Neural progenitor cell (in vitro differentiated cells): ENCODE measurements at regions not wholly inside any gene's neighbourhood (a gene's known extent, or its start where the extent isn't known, plus 50 kb on each side); places are given as distances from the start of the nearest gene placed in this dataset.

Experiments used
- DNase-seq: peaks from one replicate; pipeline ENCODE4 v3.0.0-alpha.2; 2016; ENCODE audit warnings: low spot score
- H2AFZ ChIP-seq: fragments of 200-600 bp; sonication (generic); replicated peaks from 2 replicates; pipeline ENCODE4 v1.6.1; 2016; ENCODE audit warnings: antibody characterized with exemption
- H3F3A ChIP-seq: fragments of 200-600 bp; sonication (generic); 2 replicates; pipeline ENCODE4 v1.6.1; 2016; ENCODE audit warnings: antibody characterized with exemption, low read depth
- H3K27ac ChIP-seq: fragments of 200-600 bp; sonication (generic); 2 replicates; pipeline ENCODE4 v1.5.1; 2016; ENCODE audit warnings: mild to moderate bottlenecking
- H3K27me3 ChIP-seq: fragments of 200-600 bp; sonication (generic); 2 replicates; pipeline ENCODE4 v1.6.1; 2016; ENCODE audit warnings: mild to moderate bottlenecking, moderate library complexity
- H3K36me3 ChIP-seq: fragments of 200-600 bp; sonication (generic); 2 replicates; pipeline ENCODE4 v1.5.1; 2016
- H3K4me1 ChIP-seq: fragments of 200-600 bp; sonication (generic); 2 replicates; pipeline ENCODE4 v1.6.1; 2016; ENCODE audit warnings: mixed run types
- H3K4me2 ChIP-seq: fragments of 200-600 bp; sonication (generic); 2 replicates; pipeline ENCODE4 v1.6.1; 2016
- H3K4me3 ChIP-seq: fragments of 200-600 bp; sonication (generic); 2 replicates; pipeline ENCODE4 v1.5.1; 2016
- H3K79me2 ChIP-seq: fragments of 200-600 bp; sonication (generic); 2 replicates; pipeline ENCODE4 v1.6.1; 2016; ENCODE audit warnings: low read depth
- H3K9ac ChIP-seq: fragments of 200-600 bp; sonication (generic); 2 replicates; pipeline ENCODE4 v1.6.1; 2016
- H3K9me3 ChIP-seq: fragments of 200-600 bp; sonication (generic); 2 replicates; pipeline ENCODE4 v1.5.1; 2016; ENCODE audit warnings: low read depth
- H4K20me1 ChIP-seq: fragments of 200-600 bp; sonication (generic); 2 replicates; pipeline ENCODE4 v1.6.1; 2016; ENCODE audit warnings: low read depth
- H3K27ac Mint-ChIP-seq: 3 replicates; pipeline ENCODE4 v1.8.0; 2021; ENCODE audit warnings: mixed read lengths
- H3K27me3 Mint-ChIP-seq: 2 replicates; pipeline ENCODE4 v1.8.0; 2022; ENCODE audit warnings: low read depth, mild to moderate bottlenecking, inconsistent platforms, moderate library complexity, mixed read lengths; ENCODE audit not compliant: insufficient read depth
- H3K36me3 Mint-ChIP-seq: 3 replicates; pipeline ENCODE4 v1.8.0; 2021; ENCODE audit warnings: mixed read lengths
- H3K4me1 Mint-ChIP-seq: 3 replicates; pipeline ENCODE4 v1.8.0; 2021; ENCODE audit warnings: mixed read lengths
- H3K4me3 Mint-ChIP-seq: 3 replicates; pipeline ENCODE4 v1.8.0; 2021; ENCODE audit warnings: mild to moderate bottlenecking, moderate library complexity, mixed read lengths
- H3K9me3 Mint-ChIP-seq: 3 replicates; pipeline ENCODE4 v1.8.0; 2020; ENCODE audit warnings: mixed read lengths
- EZH2 ChIP-seq: fragments of 200-600 bp; sonication (generic); IDR thresholded peaks from 2 replicates; pipeline ENCODE4 v1.6.1; 2017; ENCODE audit warnings: antibody characterized with exemption, mild to moderate bottlenecking, moderate library complexity
- EZH2phosphoT487 ChIP-seq: fragments of 200-600 bp; sonication (generic); IDR thresholded peaks from 2 replicates; pipeline ENCODE4 v1.6.1; 2017; ENCODE audit warnings: antibody characterized with exemption
- TF ChIP-seq, protein P1 (sequence below): fragments of 200-600 bp; sonication (generic); IDR thresholded peaks from 2 replicates; pipeline ENCODE4 v1.5.1; 2017; ENCODE audit warnings: antibody characterized with exemption, mild to moderate bottlenecking

DNA sequence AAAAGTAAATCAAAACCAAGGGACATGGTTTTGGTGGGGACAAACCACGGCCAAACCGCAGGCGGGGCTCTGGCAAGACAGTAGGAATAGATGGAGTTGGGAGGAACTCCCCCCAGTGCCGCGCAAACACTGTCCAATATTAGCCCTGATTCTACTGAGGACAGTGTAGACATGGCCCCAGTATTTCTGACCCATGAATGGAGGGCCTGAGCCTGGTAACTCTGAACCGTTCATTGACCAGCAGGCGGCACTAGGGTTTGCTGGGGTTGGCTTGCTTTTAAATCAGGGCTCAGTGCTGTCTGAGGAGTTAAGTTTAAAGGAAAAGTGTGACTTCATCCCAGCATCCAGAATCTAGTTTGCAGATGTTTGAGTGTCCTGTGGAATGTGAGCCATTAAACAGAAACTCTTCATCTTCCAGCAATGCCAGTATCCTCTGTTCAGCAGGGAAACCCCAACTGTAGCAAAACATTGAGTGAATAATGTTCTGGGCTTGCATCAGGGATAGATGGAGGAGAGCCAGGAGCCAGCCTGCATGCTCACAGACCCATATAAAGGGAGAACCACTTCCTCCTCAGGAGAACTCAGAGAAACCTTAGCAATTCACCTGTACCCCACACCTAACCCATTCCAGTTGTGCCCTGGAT lies 147.4 kb upstream of the PRSS58 start:
- Histone ChIP-seq H2AFZ (no peak overlapping the region), H3K36me3 (no peaks in the 10 kb centered on the region), H3K4me3 (no peak overlapping the region), H3K27ac (no peak overlapping the region), H4K20me1 (no peaks in the 10 kb centered on the region), H3K79me2 (no peaks in the 10 kb centered on the region), H3F3A (no peaks in the 10 kb centered on the region), H3K27me3 (no peaks in the 10 kb centered on the region), H3K4me2 (no peak overlapping the region), H3K9me3 (no peaks in the 10 kb centered on the region), H3K4me1 (no peaks in the 10 kb centered on the region), H3K9ac (no peak overlapping the region)
- H3K36me3 Mint-ChIP-seq: no peaks in the 10 kb centered on the region
- H3K27me3 Mint-ChIP-seq: no peaks in the 10 kb centered on the region
- H3K4me3 Mint-ChIP-seq: no peak overlapping the region
- no peak overlapping the region for H3K27ac Mint-ChIP-seq
- TF ChIP-seq, protein P1, sequence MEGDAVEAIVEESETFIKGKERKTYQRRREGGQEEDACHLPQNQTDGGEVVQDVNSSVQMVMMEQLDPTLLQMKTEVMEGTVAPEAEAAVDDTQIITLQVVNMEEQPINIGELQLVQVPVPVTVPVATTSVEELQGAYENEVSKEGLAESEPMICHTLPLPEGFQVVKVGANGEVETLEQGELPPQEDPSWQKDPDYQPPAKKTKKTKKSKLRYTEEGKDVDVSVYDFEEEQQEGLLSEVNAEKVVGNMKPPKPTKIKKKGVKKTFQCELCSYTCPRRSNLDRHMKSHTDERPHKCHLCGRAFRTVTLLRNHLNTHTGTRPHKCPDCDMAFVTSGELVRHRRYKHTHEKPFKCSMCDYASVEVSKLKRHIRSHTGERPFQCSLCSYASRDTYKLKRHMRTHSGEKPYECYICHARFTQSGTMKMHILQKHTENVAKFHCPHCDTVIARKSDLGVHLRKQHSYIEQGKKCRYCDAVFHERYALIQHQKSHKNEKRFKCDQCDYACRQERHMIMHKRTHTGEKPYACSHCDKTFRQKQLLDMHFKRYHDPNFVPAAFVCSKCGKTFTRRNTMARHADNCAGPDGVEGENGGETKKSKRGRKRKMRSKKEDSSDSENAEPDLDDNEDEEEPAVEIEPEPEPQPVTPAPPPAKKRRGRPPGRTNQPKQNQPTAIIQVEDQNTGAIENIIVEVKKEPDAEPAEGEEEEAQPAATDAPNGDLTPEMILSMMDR: no peak
- TF ChIP-seq EZH2 (no peak), EZH2phosphoT487 (no peak)
- no peaks in the 10 kb centered on the region for H3K4me1 Mint-ChIP-seq
- no peaks in the 10 kb centered on the region for H3K9me3 Mint-ChIP-seq
- no peak for DNase-seq

DNA sequence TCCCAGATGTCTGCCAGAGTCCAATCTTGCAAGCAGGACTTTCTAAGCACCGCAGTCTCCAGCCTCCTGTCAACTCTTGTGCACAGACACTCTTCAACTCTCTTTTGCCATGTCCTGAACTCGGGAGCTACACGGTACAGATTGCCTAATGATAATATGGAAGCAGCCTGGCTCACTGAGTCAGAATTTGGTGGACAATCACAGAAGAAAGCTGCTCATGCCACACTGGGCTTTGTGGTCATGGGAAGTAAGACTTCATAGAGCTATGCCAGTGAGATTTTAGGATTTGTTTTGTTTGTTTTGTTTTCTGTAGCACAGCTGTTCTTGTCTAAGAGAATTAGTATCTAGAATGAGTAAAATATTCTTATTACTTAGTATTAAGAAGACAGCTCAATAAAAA lies 144.1 kb upstream of the PRSS58 start:
- H3K4me3 ChIP-seq: no peak overlapping the region
- H3K27me3 ChIP-seq: no peaks in the 10 kb centered on the region
- no peaks in the 10 kb centered on the region for H3K36me3 ChIP-seq
- Mint-ChIP-seq H3K4me3 (no peak overlapping the region), H3K9me3 (no peaks in the 10 kb centered on the region), H3K27ac (no peak overlapping the region), H3K36me3 (no peaks in the 10 kb centered on the region), H3K4me1 (no peaks in the 10 kb centered on the region), H3K27me3 (no peaks in the 10 kb centered on the region)
- H3K9me3 ChIP-seq: no peaks in the 10 kb centered on the region
- no peak overlapping the region for H2AFZ ChIP-seq
- no peaks in the 10 kb centered on the region for H3K4me1 ChIP-seq
- H3K79me2 ChIP-seq: no peaks in the 10 kb centered on the region
- TF ChIP-seq, protein P1: no peak
- TF ChIP-seq EZH2 (no peak), EZH2phosphoT487 (no peak)
- H3F3A ChIP-seq: no peaks in the 10 kb centered on the region
- DNase-seq: no peak
- H4K20me1 ChIP-seq: no peaks in the 10 kb centered on the region
- H3K9ac ChIP-seq: no peak overlapping the region
- H3K4me2 ChIP-seq: no peak overlapping the region
- no peak overlapping the region for H3K27ac ChIP-seq

DNA sequence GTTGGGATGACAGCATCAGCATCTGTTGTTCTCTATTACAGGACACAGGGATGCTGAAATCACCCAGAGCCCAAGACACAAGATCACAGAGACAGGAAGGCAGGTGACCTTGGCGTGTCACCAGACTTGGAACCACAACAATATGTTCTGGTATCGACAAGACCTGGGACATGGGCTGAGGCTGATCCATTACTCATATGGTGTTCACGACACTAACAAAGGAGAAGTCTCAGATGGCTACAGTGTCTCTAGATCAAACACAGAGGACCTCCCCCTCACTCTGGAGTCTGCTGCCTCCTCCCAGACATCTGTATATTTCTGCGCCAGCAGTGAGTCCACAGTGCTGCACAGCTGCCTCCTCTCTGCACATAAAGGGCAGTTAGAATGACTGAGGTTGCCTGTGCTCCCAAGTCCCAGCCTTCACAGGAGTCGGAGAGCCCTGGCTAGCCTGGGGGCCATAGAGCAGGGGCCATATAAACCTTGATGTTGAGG lies 142.2 kb upstream of the PRSS58 start:
- no peaks in the 10 kb centered on the region for H3K27me3 ChIP-seq
- no peak for DNase-seq
- H3K4me2 ChIP-seq: no peak overlapping the region
- H3K9me3 Mint-ChIP-seq: no peaks in the 10 kb centered on the region
- TF ChIP-seq EZH2phosphoT487 (no peak), EZH2 (no peak)
- TF ChIP-seq, protein P1: no peak
- no peak overlapping the region for H3K27ac Mint-ChIP-seq
- no peaks in the 10 kb centered on the region for H3K36me3 Mint-ChIP-seq
- no peak overlapping the region for H3K9ac ChIP-seq
- no peak overlapping the region for H3K4me3 ChIP-seq
- no peaks in the 10 kb centered on the region for H3K27me3 Mint-ChIP-seq
- H3K36me3 ChIP-seq: no peaks in the 10 kb centered on the region
- no peaks in the 10 kb centered on the region for H3F3A ChIP-seq
- no peaks in the 10 kb centered on the region for H3K4me1 ChIP-seq
- H4K20me1 ChIP-seq: no peaks in the 10 kb centered on the region
- H3K4me3 Mint-ChIP-seq: no peak overlapping the region
- H3K79me2 ChIP-seq: no peaks in the 10 kb centered on the region
- H2AFZ ChIP-seq: no peak overlapping the region
- H3K9me3 ChIP-seq: no peaks in the 10 kb centered on the region
- H3K27ac ChIP-seq: no peak overlapping the region
- no peaks in the 10 kb centered on the region for H3K4me1 Mint-ChIP-seq
